SKM-1 treated with dmso at 0.1 percent for 144 hours (cell line): ENCODE measurements at regions not wholly inside any gene's neighbourhood (a gene's known extent, or its start where the extent isn't known, plus 50 kb on each side); places are given as distances from the start of the nearest gene placed in this dataset.

Experiments used
- DNase-seq: peaks from one replicate; lab custom pipeline; 2025; ENCODE audit not compliant: unreplicated experiment; lab: John Stamatoyannopoulos, UW

GRCh38 chr6:1482381-1483166 is 93.2 kb downstream of the FOXF2 start:
- no peak for DNase-seq

- no peak for DNase-seq
Observed at GRCh38 chr6:1485678-1486077, 96.3 kb downstream of the FOXF2 start.

- DNase-seq = no peak
Observed at GRCh38 chr6:1486387-1486786, 97.0 kb downstream of the FOXF2 start.

GRCh38 chr6:1487239-1487638 is 97.9 kb downstream of the FOXF2 start:
- no peak for DNase-seq

GRCh38 chr6:1491025-1491424 is 101.6 kb downstream of the FOXF2 start:
- DNase-seq = no peak

GRCh38 chr6:1491591-1492319 is 102.4 kb downstream of the FOXF2 start:
- no peak for DNase-seq

GRCh38 chr6:1494671-1495070 is 105.3 kb downstream of the FOXF2 start:
- no peak for DNase-seq

- no peak for DNase-seq
Observed at GRCh38 chr6:1495344-1495743, 106.0 kb downstream of the FOXF2 start.

- DNase-seq = no peak
Observed at GRCh38 chr6:1496092-1496491, 106.7 kb downstream of the FOXF2 start.

- DNase-seq = no peak
Observed at GRCh38 chr6:1496836-1497760, 107.7 kb downstream of the FOXF2 start.

- DNase-seq = no peak
Observed at GRCh38 chr6:1497761-1498105, 108.4 kb downstream of the FOXF2 start.

- DNase-seq = no peak
Observed at GRCh38 chr6:1498491-1499113, 109.2 kb downstream of the FOXF2 start.

- no peak for DNase-seq
Observed at GRCh38 chr6:1499777-1500176, 109.9 kb upstream of the FOXC1 start.

GRCh38 chr6:1500913-1501312 is 108.8 kb upstream of the FOXC1 start:
- DNase-seq = no peak

GRCh38 chr6:1502041-1502440 is 107.7 kb upstream of the FOXC1 start:
- DNase-seq = no peak

- no peak for DNase-seq
Observed at GRCh38 chr6:1503811-1504210, 105.9 kb upstream of the FOXC1 start.

GRCh38 chr6:1504465-1504864 is 105.2 kb upstream of the FOXC1 start:
- DNase-seq = no peak

- no peak for DNase-seq
Observed at GRCh38 chr6:1507251-1507650, 102.5 kb upstream of the FOXC1 start.

- no peak for DNase-seq
Observed at GRCh38 chr6:1509241-1509640, 100.5 kb upstream of the FOXC1 start.

- no peak for DNase-seq
Observed at GRCh38 chr6:1510239-1510638, 99.5 kb upstream of the FOXC1 start.

- DNase-seq = no peak
Observed at GRCh38 chr6:1513215-1513780, 96.4 kb upstream of the FOXC1 start.
